ENCODE measurements at regions not wholly inside any gene's neighbourhood (a gene's known extent, or its start where the extent isn't known, plus 50 kb on each side); places are given as distances from the start of the nearest gene placed in this dataset.

DNA sequence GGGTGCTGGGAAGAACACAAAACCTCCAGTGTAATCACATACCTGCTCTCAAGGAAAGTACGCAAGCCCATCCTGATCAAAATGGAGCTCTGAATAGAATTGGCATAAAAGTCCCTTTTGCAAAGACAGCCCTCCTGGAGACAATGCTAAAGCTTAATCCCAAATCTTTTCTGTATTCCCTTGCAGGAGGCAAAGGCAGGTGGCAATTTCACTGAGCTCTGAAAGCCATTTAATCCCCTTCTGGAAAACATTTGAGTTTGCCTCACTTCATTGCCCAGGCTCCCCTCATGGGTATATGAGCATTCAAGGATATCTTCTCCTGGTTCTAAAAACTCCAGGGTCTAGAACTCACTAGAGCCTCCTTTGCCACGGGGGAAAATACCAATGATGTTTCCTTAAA, 310.2 kb upstream of the CNR1 start:
- TF ChIP-seq, protein P1, sequence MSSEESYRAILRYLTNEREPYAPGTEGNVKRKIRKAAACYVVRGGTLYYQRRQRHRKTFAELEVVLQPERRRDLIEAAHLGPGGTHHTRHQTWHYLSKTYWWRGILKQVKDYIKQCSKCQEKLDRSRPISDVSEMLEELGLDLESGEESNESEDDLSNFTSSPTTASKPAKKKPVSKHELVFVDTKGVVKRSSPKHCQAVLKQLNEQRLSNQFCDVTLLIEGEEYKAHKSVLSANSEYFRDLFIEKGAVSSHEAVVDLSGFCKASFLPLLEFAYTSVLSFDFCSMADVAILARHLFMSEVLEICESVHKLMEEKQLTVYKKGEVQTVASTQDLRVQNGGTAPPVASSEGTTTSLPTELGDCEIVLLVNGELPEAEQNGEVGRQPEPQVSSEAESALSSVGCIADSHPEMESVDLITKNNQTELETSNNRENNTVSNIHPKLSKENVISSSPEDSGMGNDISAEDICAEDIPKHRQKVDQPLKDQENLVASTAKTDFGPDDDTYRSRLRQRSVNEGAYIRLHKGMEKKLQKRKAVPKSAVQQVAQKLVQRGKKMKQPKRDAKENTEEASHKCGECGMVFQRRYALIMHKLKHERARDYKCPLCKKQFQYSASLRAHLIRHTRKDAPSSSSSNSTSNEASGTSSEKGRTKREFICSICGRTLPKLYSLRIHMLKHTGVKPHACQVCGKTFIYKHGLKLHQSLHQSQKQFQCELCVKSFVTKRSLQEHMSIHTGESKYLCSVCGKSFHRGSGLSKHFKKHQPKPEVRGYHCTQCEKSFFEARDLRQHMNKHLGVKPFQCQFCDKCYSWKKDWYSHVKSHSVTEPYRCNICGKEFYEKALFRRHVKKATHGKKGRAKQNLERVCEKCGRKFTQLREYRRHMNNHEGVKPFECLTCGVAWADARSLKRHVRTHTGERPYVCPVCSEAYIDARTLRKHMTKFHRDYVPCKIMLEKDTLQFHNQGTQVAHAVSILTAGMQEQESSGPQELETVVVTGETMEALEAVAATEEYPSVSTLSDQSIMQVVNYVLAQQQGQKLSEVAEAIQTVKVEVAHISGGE (CRISPR knock-in tag; IDR thresholded peaks at IDR 0.05), result no peak
- TF ChIP-seq CTCF (IDR thresholded peaks at IDR 0.05 in 2 of 3, conservative IDR thresholded peaks at IDR 0.05 in 1 of 3; ENCODE audit: control insufficient read depth in 2 of 3, extremely low read depth in 1 of 3, insufficient read depth in 1 of 3, low read depth in 3 of 3, low read length in 3 of 3) (no peak), PAX5 (IDR thresholded peaks at IDR 0.05; ENCODE audit: borderline replicate concordance, low read depth, low read length) (no peak), EP300 (IDR thresholded peaks at IDR 0.05; ENCODE audit: borderline replicate concordance in 1 of 2, control insufficient read depth in 1 of 2, low read depth in 2 of 2, low read length in 2 of 2) (no peak), ETV6 (conservative IDR thresholded peaks at IDR 0.05 in 1 of 2, IDR thresholded peaks at IDR 0.05 in 1 of 2; ENCODE audit: borderline replicate concordance in 1 of 2, low read depth in 1 of 2) (no peak), POLR2A (IDR thresholded peaks at IDR 0.05; ENCODE audit: low read depth, low read length) (no peak), RAD21 (IDR thresholded peaks at IDR 0.05; ENCODE audit: insufficient read depth, low read depth, low read length) (no peak), REST (IDR thresholded peaks at IDR 0.05; ENCODE audit: low read depth, low read length) (no peak), USF2 (IDR thresholded peaks at IDR 0.05; ENCODE audit: borderline replicate concordance, low read depth, low read length) (no peak)
- TF ChIP-seq, protein P2, sequence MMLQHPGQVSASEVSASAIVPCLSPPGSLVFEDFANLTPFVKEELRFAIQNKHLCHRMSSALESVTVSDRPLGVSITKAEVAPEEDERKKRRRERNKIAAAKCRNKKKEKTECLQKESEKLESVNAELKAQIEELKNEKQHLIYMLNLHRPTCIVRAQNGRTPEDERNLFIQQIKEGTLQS (IDR thresholded peaks at IDR 0.05; ENCODE audit: borderline replicate concordance, extremely low read depth, low read depth, low read length), result no peak
- TF ChIP-seq, protein P3, sequence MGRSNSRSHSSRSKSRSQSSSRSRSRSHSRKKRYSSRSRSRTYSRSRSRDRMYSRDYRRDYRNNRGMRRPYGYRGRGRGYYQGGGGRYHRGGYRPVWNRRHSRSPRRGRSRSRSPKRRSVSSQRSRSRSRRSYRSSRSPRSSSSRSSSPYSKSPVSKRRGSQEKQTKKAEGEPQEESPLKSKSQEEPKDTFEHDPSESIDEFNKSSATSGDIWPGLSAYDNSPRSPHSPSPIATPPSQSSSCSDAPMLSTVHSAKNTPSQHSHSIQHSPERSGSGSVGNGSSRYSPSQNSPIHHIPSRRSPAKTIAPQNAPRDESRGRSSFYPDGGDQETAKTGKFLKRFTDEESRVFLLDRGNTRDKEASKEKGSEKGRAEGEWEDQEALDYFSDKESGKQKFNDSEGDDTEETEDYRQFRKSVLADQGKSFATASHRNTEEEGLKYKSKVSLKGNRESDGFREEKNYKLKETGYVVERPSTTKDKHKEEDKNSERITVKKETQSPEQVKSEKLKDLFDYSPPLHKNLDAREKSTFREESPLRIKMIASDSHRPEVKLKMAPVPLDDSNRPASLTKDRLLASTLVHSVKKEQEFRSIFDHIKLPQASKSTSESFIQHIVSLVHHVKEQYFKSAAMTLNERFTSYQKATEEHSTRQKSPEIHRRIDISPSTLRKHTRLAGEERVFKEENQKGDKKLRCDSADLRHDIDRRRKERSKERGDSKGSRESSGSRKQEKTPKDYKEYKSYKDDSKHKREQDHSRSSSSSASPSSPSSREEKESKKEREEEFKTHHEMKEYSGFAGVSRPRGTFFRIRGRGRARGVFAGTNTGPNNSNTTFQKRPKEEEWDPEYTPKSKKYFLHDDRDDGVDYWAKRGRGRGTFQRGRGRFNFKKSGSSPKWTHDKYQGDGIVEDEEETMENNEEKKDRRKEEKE (IDR thresholded peaks at IDR 0.05), result no peak
